Esophagus squamous epithelium (tissue), 4 donors: ENCODE measurements at regions not wholly inside any gene's neighbourhood (a gene's known extent, or its start where the extent isn't known, plus 50 kb on each side); places are given as distances from the start of the nearest gene placed in this dataset.

ENCODE experiments used
- CTCF ChIP-seq, 6 experiments: fragments of 450-650 bp in 4 of 6; fragments of 200-600 bp in 2 of 6; sonication (generic) in 2 of 6; IDR thresholded peaks; one replicate each; pipeline ENCODE4 v1.5.1; 2016 to 2019; ENCODE audit warnings: antibody characterized with exemption in 6 of 6, mild to moderate bottlenecking in 4 of 6, moderate library complexity in 4 of 6
- POLR2A ChIP-seq, 4 donors: fragments of 450-650 bp; IDR thresholded peaks; one replicate each; pipeline ENCODE4 v1.6.1; 2017; ENCODE audit warnings: antibody characterized with exemption in 4 of 4, mild to moderate bottlenecking in 4 of 4, moderate library complexity in 3 of 4

DNA sequence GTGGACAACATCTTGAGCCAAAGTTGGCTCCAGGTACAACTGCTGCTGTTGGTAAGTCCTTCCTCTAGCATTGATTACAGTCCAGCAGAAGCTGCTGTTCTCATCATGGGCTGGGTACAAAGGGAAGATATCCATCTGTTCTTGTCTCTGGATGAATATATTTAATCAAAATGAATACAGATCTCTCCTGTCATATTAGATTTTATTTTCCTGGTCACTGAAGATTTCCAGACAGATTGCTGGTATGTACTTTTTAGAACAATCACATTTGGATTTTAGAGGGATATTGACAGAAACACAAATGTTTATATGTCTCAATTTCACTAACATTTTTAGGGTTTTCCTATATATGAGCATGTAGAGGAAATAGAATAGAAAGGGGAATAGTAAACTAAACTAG, 155.4 kb upstream of the FHL2 start:
- TF ChIP-seq CTCF (IDR thresholded peaks at IDR 0.05) (no peak), POLR2A (IDR thresholded peaks at IDR 0.05) (no peak)
